Endometrial microvascular endothelial cells (primary cell): ENCODE measurements at regions not wholly inside any gene's neighbourhood (a gene's known extent, or its start where the extent isn't known, plus 50 kb on each side); places are given as distances from the start of the nearest gene placed in this dataset.
"Not testable (repeated sequence)": the region's sequence is repeated elsewhere in the genome, so short reads cannot be mapped to it uniquely, and the experiment has no call there.

ENCODE experiments used
- in situ Hi-C: cut with HindIII; loops from 2 replicates; pipeline ENCODE4 v1.10.0; 2017; ENCODE audit warnings: low sequenced_read_pairs, low pct_unique_long_range_greater_than_20kb; ENCODE audit errors: inconsistent ontology term

- in situ Hi-C loops = no loop called here
Measured at GRCh38 chr7:82701949-82702348, 258.4 kb upstream of the CACNA2D1 start.

- in situ Hi-C loops = no loop called here
Measured at GRCh38 chr7:82700741-82701140, 257.2 kb upstream of the CACNA2D1 start.

- in situ Hi-C loops = no loop called here
Measured at GRCh38 chr7:82699773-82700186, 256.2 kb upstream of the CACNA2D1 start.

- in situ Hi-C loops = no loop called here
Measured at GRCh38 chr7:82697897-82698296, 254.3 kb upstream of the CACNA2D1 start.

- in situ Hi-C loops = no loop called here
Measured at GRCh38 chr7:82696631-82697030, 253.1 kb upstream of the CACNA2D1 start.

- in situ Hi-C loops = no loop called here
Measured at GRCh38 chr7:82694022-82694421, 250.4 kb upstream of the CACNA2D1 start.

- in situ Hi-C loops = no loop called here
Measured at GRCh38 chr7:82690929-82691328, 247.4 kb upstream of the CACNA2D1 start.

- in situ Hi-C loops = no loop called here
Measured at GRCh38 chr7:82685214-82685613, 241.6 kb upstream of the CACNA2D1 start.

- in situ Hi-C loops = no loop called here
Measured at GRCh38 chr7:82678716-82679115, 235.1 kb upstream of the CACNA2D1 start.

- in situ Hi-C loops = no loop called here
Measured at GRCh38 chr7:82678259-82678658, 234.7 kb upstream of the CACNA2D1 start.

GRCh38 chr7:82677493-82677892 is 233.9 kb upstream of the CACNA2D1 start:
- in situ Hi-C loops = no loop called here

GRCh38 chr7:82676777-82677463 is 233.3 kb upstream of the CACNA2D1 start:
- in situ Hi-C loops = no loop called here

- in situ Hi-C loops = no loop called here
Measured at GRCh38 chr7:82675396-82675795, 231.8 kb upstream of the CACNA2D1 start.

GRCh38 chr7:82674268-82674667 is 230.7 kb upstream of the CACNA2D1 start:
- in situ Hi-C loops = no loop called here

GRCh38 chr7:82672078-82672477 is 228.5 kb upstream of the CACNA2D1 start:
- in situ Hi-C loops = no loop called here

GRCh38 chr7:82669141-82669540 is 225.6 kb upstream of the CACNA2D1 start:
- in situ Hi-C loops = no loop called here

GRCh38 chr7:82668676-82669075 is 225.1 kb upstream of the CACNA2D1 start:
- in situ Hi-C loops = no loop called here

- in situ Hi-C loops = no loop called here
Measured at GRCh38 chr7:82665966-82666507, 222.5 kb upstream of the CACNA2D1 start.

- in situ Hi-C loops = no loop called here
Measured at GRCh38 chr7:82655965-82656364, 212.4 kb upstream of the CACNA2D1 start.

GRCh38 chr7:82650095-82650494 is 206.5 kb upstream of the CACNA2D1 start:
- in situ Hi-C loops = not testable (repeated sequence)

GRCh38 chr7:82633592-82633991 is 190.0 kb upstream of the CACNA2D1 start:
- in situ Hi-C loops = no loop called here
